ENCODE measurements at regions not wholly inside any gene's neighbourhood (a gene's known extent, or its start where the extent isn't known, plus 50 kb on each side); places are given as distances from the start of the nearest gene placed in this dataset.

- Histone ChIP-seq H3K36me3 (ENCODE audit: insufficient read depth, low read length, poor library complexity, severe bottlenecking) (no peaks in the 10 kb centered on the region), H3K27me3 (replicated peaks; ENCODE audit: insufficient read depth, low read depth, low read length, poor library complexity) (no peaks in the 10 kb centered on the region), H3K27ac (ENCODE audit: low read depth, low read length, poor library complexity, severe bottlenecking) (no peak overlapping the region), H3K9me3 (ENCODE audit: low read depth, low read length, poor library complexity, severe bottlenecking) (no peaks in the 10 kb centered on the region), H3K4me1 (ENCODE audit: insufficient read depth, low read length, poor library complexity, severe bottlenecking) (no peaks in the 10 kb centered on the region), H3K4me3 (ENCODE audit: low read depth, low read length, poor library complexity, severe bottlenecking) (no peak overlapping the region)
- POLR2A ChIA-PET (ENCODE audit: low non-redundant PET), result no interaction called here
- CTCF ChIA-PET, result no interaction called here
- DNase-seq (ENCODE audit: low spot score), result no peak
- intact Hi-C loops (cut with micrococcal nuclease; ENCODE audit: unreplicated experiment), result no loop called here
- TF ChIP-seq, protein P1, sequence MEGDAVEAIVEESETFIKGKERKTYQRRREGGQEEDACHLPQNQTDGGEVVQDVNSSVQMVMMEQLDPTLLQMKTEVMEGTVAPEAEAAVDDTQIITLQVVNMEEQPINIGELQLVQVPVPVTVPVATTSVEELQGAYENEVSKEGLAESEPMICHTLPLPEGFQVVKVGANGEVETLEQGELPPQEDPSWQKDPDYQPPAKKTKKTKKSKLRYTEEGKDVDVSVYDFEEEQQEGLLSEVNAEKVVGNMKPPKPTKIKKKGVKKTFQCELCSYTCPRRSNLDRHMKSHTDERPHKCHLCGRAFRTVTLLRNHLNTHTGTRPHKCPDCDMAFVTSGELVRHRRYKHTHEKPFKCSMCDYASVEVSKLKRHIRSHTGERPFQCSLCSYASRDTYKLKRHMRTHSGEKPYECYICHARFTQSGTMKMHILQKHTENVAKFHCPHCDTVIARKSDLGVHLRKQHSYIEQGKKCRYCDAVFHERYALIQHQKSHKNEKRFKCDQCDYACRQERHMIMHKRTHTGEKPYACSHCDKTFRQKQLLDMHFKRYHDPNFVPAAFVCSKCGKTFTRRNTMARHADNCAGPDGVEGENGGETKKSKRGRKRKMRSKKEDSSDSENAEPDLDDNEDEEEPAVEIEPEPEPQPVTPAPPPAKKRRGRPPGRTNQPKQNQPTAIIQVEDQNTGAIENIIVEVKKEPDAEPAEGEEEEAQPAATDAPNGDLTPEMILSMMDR (conservative IDR thresholded peaks at IDR 0.05; ENCODE audit: low read depth, low read length), result no peak
- TF ChIP-seq EZH2 (IDR thresholded peaks at IDR 0.05; ENCODE audit: borderline replicate concordance, low read depth, low read length, poor library complexity, severe bottlenecking), result no peak
- no TSS peak for BruUV-seq (replicated peaks)
Observed at GRCh38 chr6:169382735-169383134, 129.1 kb upstream of the THBS2 start.

DNA sequence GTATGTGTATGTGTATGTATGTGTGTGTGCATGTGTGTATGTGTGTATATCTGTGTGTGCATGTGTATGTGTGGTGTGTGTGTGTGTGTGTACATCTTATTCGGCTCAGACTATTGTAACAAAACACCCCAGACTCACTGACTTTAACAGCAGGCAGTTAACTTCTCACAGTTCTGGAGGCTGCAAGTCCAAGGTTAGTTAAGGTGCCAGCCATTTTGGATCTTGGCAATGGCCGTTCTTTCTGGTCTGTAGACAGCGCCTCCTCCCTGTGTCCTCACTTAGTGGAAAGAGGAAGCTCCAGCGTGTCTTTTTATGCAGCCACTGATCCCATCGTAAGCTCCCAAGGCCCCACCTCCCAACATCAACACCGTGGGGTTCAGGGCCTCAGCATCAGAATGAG lies 128.3 kb upstream of the THBS2 start:
- Histone ChIP-seq H3K9me3 (ENCODE audit: low read depth, low read length, poor library complexity, severe bottlenecking) (no peaks in the 10 kb centered on the region), H3K27ac (ENCODE audit: low read depth, low read length, poor library complexity, severe bottlenecking) (no peak overlapping the region), H3K4me1 (ENCODE audit: insufficient read depth, low read length, poor library complexity, severe bottlenecking) (no peaks in the 10 kb centered on the region), H3K36me3 (ENCODE audit: insufficient read depth, low read length, poor library complexity, severe bottlenecking) (no peaks in the 10 kb centered on the region), H3K4me3 (ENCODE audit: low read depth, low read length, poor library complexity, severe bottlenecking) (no peak overlapping the region), H3K27me3 (replicated peaks; ENCODE audit: insufficient read depth, low read depth, low read length, poor library complexity) (no peaks in the 10 kb centered on the region)
- intact Hi-C loops (cut with micrococcal nuclease; ENCODE audit: unreplicated experiment), result no loop called here
- CTCF ChIA-PET, result no interaction called here
- TF ChIP-seq EZH2 (IDR thresholded peaks at IDR 0.05; ENCODE audit: borderline replicate concordance, low read depth, low read length, poor library complexity, severe bottlenecking), result no peak
- TF ChIP-seq, protein P1 (conservative IDR thresholded peaks at IDR 0.05; ENCODE audit: low read depth, low read length), result no peak
- POLR2A ChIA-PET (ENCODE audit: low non-redundant PET), result no interaction called here
- no peak for DNase-seq (ENCODE audit: low spot score)
- BruUV-seq (replicated peaks), result no TSS peak

- no peak overlapping the region for H3K27ac ChIP-seq (ENCODE audit: low read depth, low read length, poor library complexity, severe bottlenecking)
- H3K27me3 ChIP-seq (replicated peaks; ENCODE audit: insufficient read depth, low read depth, low read length, poor library complexity), result no peaks in the 10 kb centered on the region
- H3K36me3 ChIP-seq (ENCODE audit: insufficient read depth, low read length, poor library complexity, severe bottlenecking), result no peaks in the 10 kb centered on the region
- TF ChIP-seq, protein P1 (conservative IDR thresholded peaks at IDR 0.05; ENCODE audit: low read depth, low read length), result no peak
- TF ChIP-seq EZH2 (IDR thresholded peaks at IDR 0.05; ENCODE audit: borderline replicate concordance, low read depth, low read length, poor library complexity, severe bottlenecking), result no peak
- no peak overlapping the region for H3K4me3 ChIP-seq (ENCODE audit: low read depth, low read length, poor library complexity, severe bottlenecking)
- ChIA-PET POLR2A (ENCODE audit: low non-redundant PET) (no interaction called here), CTCF (no interaction called here)
- no peaks in the 10 kb centered on the region for H3K4me1 ChIP-seq (ENCODE audit: insufficient read depth, low read length, poor library complexity, severe bottlenecking)
- intact Hi-C loops (cut with micrococcal nuclease; ENCODE audit: unreplicated experiment), result no loop called here
- no peaks in the 10 kb centered on the region for H3K9me3 ChIP-seq (ENCODE audit: low read depth, low read length, poor library complexity, severe bottlenecking)
- no peak for DNase-seq (ENCODE audit: low spot score)
- no TSS peak for BruUV-seq (replicated peaks)
Observed at GRCh38 chr6:169380493-169380892, 126.8 kb upstream of the THBS2 start.

Data from A673 (cell line).